Ascending aorta (tissue), 2 donors: ENCODE measurements at regions not wholly inside any gene's neighbourhood (a gene's known extent, or its start where the extent isn't known, plus 50 kb on each side); places are given as distances from the start of the nearest gene placed in this dataset.
"Not testable (repeated sequence)": the region's sequence is repeated elsewhere in the genome, so short reads cannot be mapped to it uniquely, and the experiment has no call there.

Experiments
- DNase-seq, 2 donors: peaks; one replicate each; pipeline ENCODE4 v3.0.0-alpha.2; 2019; ENCODE audit warnings: low spot score in 2 of 2
- H3K27ac ChIP-seq, 2 donors: fragments of 200-600 bp; sonication (generic); one replicate each; pipeline ENCODE4 v1.5.1; 2016 to 2017; ENCODE audit warnings: mild to moderate bottlenecking in 1 of 2
- H3K27me3 ChIP-seq: fragments of 200-600 bp; sonication (generic); one replicate; pipeline ENCODE4 v1.5.1; 2017
- H3K36me3 ChIP-seq, 2 donors: fragments of 200-600 bp; sonication (generic); one replicate each; pipeline ENCODE4 v1.5.1; 2016
- H3K4me1 ChIP-seq, 2 donors: fragments of 200-600 bp; sonication (generic); one replicate each; pipeline ENCODE4 v1.5.1; 2016 to 2017; ENCODE audit warnings: mild to moderate bottlenecking in 1 of 2
- H3K4me3 ChIP-seq, 2 donors: fragments of 200-600 bp; sonication (generic); one replicate each; pipeline ENCODE4 v1.5.1; 2016 to 2017; ENCODE audit warnings: mild to moderate bottlenecking in 1 of 2
- H3K9me3 ChIP-seq, 2 donors: fragments of 200-600 bp; sonication (generic); one replicate each; pipeline ENCODE4 v1.5.1; 2016
- intact Hi-C: fragments of 100-400 bp; cut with DNase I; formaldehyde crosslinking; loops from one replicate; pipeline ENCODE4 v1.15.1; 2023
- TF ChIP-seq, protein P1 (sequence below), 3 experiments: fragments of 200-600 bp in 2 of 3; fragments of 450-650 bp in 1 of 3; sonication (generic) in 2 of 3; IDR thresholded peaks; one replicate each; pipeline ENCODE4 v1.5.1; 2016 to 2019; ENCODE audit warnings: antibody characterized with exemption in 3 of 3, mild to moderate bottlenecking in 1 of 3, moderate library complexity in 1 of 3

GRCh38 chr7:10767771-10768170 is 205.9 kb upstream of the PHF14 start:
- TF ChIP-seq, protein P1, sequence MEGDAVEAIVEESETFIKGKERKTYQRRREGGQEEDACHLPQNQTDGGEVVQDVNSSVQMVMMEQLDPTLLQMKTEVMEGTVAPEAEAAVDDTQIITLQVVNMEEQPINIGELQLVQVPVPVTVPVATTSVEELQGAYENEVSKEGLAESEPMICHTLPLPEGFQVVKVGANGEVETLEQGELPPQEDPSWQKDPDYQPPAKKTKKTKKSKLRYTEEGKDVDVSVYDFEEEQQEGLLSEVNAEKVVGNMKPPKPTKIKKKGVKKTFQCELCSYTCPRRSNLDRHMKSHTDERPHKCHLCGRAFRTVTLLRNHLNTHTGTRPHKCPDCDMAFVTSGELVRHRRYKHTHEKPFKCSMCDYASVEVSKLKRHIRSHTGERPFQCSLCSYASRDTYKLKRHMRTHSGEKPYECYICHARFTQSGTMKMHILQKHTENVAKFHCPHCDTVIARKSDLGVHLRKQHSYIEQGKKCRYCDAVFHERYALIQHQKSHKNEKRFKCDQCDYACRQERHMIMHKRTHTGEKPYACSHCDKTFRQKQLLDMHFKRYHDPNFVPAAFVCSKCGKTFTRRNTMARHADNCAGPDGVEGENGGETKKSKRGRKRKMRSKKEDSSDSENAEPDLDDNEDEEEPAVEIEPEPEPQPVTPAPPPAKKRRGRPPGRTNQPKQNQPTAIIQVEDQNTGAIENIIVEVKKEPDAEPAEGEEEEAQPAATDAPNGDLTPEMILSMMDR (IDR thresholded peaks at IDR 0.05) = no peak
- no peak overlapping the region for H3K4me3 ChIP-seq
- H3K4me1 ChIP-seq = no peaks in the 10 kb centered on the region
- H3K27ac ChIP-seq = no peak overlapping the region
- no peaks in the 10 kb centered on the region for H3K36me3 ChIP-seq
- no peak for DNase-seq
- intact Hi-C loops = no loop called here
- H3K9me3 ChIP-seq = no peaks in the 10 kb centered on the region
- H3K27me3 ChIP-seq = no peaks in the 10 kb centered on the region

DNA sequence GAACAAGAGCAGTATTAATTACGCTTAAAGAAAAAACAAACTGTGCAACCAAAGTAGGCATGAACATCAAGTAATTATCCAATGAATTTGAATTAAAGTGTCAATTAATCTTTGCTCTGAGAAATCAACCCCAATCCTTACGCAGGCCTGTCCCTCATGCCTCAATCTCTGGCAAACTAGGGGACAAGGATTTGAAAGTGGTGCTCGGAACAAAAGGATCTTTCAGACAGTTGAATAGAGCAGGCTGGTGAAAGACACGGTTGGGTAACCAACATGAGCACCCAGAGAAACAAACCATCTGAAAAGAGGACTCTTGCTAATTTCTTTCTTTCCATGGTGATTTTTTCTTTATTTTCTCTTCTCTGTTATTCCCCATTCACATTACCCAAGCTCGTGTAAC is 203.5 kb upstream of the PHF14 start:
- Histone ChIP-seq H3K4me1 (no peaks in the 10 kb centered on the region), H3K36me3 (no peaks in the 10 kb centered on the region), H3K4me3 (no peak overlapping the region), H3K27ac (no peak overlapping the region), H3K9me3 (no peaks in the 10 kb centered on the region), H3K27me3 (no peaks in the 10 kb centered on the region)
- intact Hi-C loops = no loop called here
- no peak for DNase-seq
- TF ChIP-seq, protein P1 (IDR thresholded peaks at IDR 0.05) = no peak

DNA sequence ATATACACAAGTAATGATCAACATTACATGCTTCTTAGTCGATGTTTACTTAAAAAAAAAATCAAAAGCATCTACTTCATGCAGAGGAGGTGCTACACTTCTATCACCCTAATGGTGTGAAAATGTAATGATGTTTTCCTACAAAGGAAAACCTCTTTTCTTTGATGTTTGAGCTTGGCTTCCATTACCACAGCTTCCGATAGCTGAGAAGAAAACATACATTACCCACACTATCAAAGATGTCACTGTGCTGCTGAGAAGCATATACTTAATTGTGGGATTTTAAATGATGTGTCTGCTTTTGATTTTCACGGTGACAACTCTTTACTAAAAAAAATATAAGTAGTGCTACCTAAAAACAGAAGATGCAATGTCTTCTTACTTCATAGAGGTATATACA is 200.2 kb upstream of the PHF14 start:
- Histone ChIP-seq H3K9me3 (no peaks in the 10 kb centered on the region), H3K4me3 (no peak overlapping the region), H3K36me3 (no peaks in the 10 kb centered on the region), H3K4me1 (no peaks in the 10 kb centered on the region), H3K27me3 (no peaks in the 10 kb centered on the region), H3K27ac (no peak overlapping the region)
- intact Hi-C loops = no loop called here
- TF ChIP-seq, protein P1 (IDR thresholded peaks at IDR 0.05) = no peak
- DNase-seq = no peak

- Histone ChIP-seq H3K4me1 (no peaks in the 10 kb centered on the region), H3K4me3 (no peak overlapping the region), H3K27me3 (no peaks in the 10 kb centered on the region), H3K9me3 (no peaks in the 10 kb centered on the region), H3K27ac (no peak overlapping the region), H3K36me3 (no peaks in the 10 kb centered on the region)
- TF ChIP-seq, protein P1 (IDR thresholded peaks at IDR 0.05) = no peak
- no peak for DNase-seq
- intact Hi-C loops = no loop called here
These were observed 193.9 kb upstream of the PHF14 start for GRCh38 chr7:10779465-10780399.

- Histone ChIP-seq H3K27me3 (no peaks in the 10 kb centered on the region), H3K4me3 (no peak overlapping the region), H3K27ac (no peak overlapping the region), H3K4me1 (no peaks in the 10 kb centered on the region), H3K9me3 (no peaks in the 10 kb centered on the region), H3K36me3 (no peaks in the 10 kb centered on the region)
- TF ChIP-seq, protein P1 (IDR thresholded peaks at IDR 0.05) = no peak
- no peak for DNase-seq
- intact Hi-C loops = no loop called here
These were observed 193.3 kb upstream of the PHF14 start for GRCh38 chr7:10780400-10780747.

DNA sequence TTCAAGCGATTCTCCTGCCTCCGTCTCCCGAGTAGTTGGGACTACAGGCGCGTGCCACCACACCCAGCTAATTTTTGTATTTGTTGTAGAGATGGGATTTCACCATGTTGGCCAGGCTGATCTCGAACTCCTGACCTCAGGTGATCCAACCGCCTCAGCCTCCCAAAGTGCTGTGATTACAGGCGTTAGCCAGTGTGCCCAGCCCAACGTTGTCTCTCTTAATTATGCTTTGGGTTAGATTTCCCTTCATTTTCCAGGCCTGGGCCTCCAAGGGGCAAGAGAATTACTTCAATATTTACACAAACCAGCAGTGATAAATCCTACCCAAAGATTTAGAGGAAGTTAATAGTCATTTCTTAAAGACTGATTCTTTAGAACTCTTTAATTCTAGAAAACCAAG is 186.7 kb upstream of the PHF14 start:
- H3K27ac ChIP-seq, intact Hi-C loops, H3K9me3 ChIP-seq, H3K27me3 ChIP-seq, H3K4me3 ChIP-seq, H3K4me1 ChIP-seq, H3K36me3 ChIP-seq, DNase-seq: not testable (repeated sequence)
